ENCODE measurements at regions not wholly inside any gene's neighbourhood (a gene's known extent, or its start where the extent isn't known, plus 50 kb on each side); places are given as distances from the start of the nearest gene placed in this dataset.
"Not testable (repeated sequence)": the region's sequence is repeated elsewhere in the genome, so short reads cannot be mapped to it uniquely, and the experiment has no call there.

DNA sequence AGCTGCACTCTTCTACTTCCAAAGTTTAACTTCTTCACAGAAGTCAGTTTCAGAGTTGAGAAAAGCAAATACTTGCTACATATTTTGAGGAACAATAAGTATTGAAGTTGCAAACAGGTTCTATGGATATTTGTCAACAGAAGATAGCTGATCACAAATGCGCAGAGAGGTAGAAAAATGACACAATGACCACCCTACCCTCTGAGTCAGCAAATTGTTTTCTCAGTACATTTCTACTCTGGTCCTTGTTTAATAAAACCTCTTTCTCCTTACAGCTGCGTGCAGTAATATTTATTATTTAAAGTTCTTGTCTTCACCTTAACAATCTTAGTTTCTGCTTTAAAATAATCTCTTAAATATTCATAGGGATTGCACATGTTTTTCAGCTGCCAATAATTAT lies 855.1 kb upstream of the CTNND2 start:
- DNase-seq (ENCODE audit: low spot score): no peak

DNA sequence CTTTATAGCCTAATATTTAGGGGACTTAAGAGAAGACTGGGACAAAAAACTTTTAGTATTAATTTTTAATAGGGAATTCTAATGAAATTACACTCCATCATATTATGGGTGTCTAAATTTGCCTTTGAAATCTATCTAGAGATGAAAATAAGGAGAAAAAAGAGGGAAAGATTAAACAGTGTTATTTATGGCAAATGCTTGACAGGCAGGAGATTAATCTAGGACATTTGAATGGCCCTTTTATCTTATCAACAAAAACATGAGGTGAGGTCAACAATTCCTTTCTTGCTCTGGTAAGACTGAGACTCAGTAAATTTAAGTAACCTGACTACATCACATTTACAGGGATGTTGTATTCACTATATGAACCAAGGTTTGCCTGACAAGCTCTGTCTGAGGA lies 852.8 kb upstream of the CTNND2 start:
- DNase-seq (ENCODE audit: low spot score): no peak

DNA sequence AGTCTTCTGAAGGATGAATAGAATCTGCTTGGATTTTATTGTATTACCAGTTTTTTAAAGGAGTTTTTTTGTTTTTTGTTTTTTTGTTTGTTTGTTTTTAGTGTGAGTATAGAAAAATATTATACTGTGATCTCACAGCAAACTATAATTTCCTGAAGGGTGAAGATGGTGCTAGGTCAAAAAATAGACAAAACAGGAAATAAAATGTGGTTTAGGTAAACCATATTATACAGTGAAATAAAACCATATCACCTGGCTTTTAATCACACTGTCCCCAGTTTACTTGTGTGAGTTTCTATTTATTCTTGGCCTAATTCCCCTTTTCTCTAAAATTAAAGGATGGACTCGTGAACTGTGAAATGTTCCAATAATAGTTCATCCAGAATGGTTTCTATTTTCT lies 841.3 kb upstream of the CTNND2 start:
- no peak for DNase-seq (ENCODE audit: low spot score)

DNA sequence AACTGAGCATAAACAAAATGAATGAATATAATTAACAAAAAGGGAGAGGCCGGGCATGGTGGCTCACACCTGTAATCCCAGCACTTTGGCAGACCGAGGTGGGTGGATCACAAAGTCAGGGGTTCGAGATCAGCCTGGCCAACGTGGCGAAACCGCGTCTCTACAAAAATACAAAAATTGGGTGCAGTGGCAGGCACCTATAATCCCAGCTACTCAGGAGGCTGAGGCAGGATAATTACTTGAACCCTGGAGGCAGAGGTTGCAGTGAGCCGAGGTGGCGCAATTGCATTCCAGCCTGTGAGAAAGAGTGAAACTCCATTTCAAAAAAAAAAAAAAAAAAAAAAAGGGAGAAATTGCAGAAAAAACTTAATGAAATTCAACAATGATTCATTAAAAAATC lies 839.3 kb upstream of the CTNND2 start:
- DNase-seq (ENCODE audit: low spot score): no peak

DNA sequence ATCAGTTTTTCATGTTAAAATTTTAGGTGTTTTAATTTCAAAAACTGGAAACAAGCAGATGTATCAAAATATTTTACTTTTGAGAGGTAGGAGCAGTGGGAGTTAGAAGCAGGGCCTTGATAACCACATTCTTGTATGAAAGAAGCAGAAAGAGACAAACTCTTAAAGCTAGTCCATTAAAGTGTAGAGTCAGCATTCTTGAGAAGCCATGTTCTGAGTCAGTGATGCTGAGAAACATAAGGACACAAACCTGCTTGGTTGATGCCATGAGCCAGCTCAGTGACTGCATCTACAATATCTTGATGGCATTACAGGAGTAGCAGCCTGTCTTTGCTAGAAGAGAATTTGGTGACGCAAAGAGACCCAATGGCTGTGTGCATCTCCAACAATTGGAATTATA lies 826.1 kb upstream of the CTNND2 start:
- DNase-seq (ENCODE audit: low spot score): no peak

DNA sequence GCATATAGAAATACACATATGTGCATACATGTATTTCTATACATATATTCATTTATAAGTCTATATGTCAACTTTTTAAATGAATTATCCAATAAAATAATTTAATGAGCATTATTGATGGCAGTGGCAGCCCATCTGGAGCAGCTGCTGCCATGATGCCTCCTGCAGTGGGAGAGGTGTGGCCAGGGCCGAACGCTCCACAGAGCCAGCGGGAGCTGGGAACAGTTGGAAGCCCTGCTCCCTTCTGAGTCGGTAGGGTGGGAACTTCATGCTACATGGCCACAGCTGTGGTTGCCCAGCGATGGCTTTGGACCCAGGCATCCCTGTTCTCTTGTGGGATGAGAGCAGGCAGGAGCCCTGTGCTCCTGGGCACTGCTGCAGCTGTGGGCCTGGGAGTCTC lies 812.4 kb upstream of the CTNND2 start:
- DNase-seq (ENCODE audit: low spot score): no peak

DNA sequence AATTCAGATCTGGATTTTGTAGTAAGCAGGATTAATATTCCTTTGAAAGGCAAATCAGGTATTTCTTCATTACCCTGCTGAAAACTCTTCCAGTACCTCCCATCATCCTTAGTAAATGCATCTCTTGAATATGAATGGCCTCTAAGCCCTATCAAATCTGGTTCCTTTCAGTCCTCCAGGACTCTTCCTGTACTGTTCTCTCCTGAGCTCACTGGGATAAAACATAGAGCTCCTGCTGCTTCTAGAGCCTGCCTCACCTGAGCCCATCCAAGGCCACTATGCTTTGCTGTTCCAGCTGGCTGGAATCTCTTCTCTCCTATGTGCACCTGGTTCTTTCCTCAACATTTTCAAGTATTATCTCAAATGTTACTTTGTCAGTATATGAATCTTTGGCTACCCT lies 803.3 kb upstream of the CTNND2 start:
- DNase-seq (ENCODE audit: low spot score): no peak

DNA sequence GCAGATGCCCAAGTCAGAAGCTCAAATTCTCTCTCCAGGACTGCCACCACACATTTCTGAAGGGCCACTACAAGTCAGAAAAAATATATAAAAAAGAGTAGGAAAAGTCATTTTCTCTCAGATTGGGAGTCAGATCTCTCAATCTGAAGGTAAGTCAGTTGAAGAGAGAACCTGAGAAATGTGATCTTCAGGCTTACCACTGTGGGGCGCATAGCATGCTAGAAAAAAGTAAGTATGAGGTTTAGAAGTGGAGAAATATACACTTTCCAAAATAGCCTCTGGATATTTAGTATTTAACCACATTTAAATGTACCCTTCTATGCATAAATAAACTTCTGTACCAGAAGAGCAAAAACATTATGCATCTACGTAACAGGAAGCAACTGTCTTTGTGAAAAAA lies 800.7 kb upstream of the CTNND2 start:
- DNase-seq (ENCODE audit: low spot score): peak; percentile 12

DNA sequence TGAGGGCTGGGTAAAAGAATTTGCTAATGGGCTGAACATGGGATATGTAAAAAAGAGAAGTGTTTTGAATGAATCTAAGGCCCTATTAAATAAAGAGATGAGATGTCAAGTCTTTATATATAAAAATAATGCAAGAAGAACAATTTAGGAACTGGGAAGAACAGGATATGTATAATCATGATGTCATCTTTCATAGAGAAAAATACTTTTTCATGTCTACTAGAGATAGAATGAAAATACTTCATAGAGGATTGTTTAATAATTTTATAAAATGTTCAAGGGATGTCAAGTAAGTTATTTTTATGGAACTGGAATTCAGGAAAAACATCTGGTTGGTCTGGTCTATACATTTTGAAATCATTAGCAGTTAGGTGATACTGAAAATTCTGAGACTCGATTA lies 799.0 kb upstream of the CTNND2 start:
- no peak for DNase-seq (ENCODE audit: low spot score)

DNA sequence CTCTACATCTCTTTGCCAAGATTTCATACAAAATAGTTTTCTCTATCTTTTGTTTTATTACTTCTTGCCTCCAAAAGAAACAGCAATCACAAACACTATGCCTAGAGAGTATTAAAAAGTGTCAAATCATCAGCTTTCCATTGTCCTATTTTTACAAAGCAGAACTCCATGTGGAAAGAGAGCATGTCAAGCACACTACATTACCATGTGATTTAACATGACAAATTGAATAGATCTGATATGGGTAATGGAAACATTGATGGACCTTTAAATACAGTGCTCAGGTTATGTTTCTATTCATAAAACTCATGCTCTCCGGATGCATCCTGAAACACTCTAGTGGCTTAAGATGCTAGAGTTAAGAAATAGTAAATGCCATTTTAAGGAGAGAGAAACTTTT lies 791.4 kb upstream of the CTNND2 start:
- no peak for DNase-seq (ENCODE audit: low spot score)

DNA sequence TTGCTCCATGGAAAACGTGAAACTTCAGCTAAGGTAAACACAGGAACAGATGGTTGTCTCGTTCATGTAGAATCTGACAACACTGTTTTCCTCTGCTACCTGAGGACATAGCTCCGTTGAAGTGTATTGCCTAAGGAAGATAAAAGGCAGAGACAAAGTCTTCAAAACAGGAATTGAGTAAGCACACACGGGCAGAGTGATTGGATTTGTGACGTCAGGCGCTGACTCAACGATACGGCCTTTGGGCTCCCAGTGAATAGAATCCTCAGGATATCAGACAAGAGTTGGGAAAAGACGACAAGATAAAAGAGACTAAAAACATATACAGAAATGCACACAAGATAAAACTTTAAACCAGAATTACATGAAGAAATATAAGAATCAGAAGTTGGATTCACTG lies 787.1 kb upstream of the CTNND2 start:
- DNase-seq (ENCODE audit: low spot score): no peak

DNA sequence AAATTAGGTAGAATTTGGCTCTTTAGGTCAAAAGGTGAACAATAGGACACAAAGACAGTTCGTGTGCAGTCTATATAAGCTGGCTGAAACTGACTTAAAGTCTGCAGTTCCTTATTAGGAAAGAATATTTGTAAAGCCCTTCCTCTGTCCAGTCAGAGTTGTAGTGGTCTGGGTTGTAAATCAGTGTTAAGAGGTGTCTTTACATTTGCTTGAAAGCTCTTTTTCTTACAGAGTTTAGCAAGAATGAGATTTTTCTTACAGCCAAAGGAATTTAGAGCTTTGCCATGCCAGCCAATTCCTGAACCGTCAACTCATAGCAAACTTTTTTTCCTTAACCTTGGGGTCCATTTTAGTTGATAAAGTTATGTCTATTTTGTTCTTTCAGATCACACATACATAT lies 786.1 kb upstream of the CTNND2 start:
- no peak for DNase-seq (ENCODE audit: low spot score)

DNA sequence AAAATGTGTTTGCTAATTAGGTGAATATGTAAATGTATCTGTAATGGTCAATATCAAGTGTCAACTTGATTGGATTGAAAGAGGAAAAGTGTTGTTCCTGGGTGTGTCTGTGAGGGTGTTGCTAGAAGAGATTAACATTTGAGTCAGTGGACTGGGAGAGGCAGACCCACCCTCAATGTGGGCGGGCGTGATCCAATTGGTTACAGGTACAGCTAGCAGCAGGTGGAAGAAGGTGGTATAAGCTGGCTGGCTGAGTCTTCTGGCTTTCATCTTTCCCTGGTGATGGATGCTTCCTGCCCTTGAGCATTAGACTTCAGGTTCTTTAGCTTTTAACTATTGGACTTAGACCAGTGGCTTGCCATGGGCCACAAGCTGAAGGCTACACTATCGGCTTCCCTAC lies 779.0 kb upstream of the CTNND2 start:
- DNase-seq (ENCODE audit: low spot score): no peak

DNA sequence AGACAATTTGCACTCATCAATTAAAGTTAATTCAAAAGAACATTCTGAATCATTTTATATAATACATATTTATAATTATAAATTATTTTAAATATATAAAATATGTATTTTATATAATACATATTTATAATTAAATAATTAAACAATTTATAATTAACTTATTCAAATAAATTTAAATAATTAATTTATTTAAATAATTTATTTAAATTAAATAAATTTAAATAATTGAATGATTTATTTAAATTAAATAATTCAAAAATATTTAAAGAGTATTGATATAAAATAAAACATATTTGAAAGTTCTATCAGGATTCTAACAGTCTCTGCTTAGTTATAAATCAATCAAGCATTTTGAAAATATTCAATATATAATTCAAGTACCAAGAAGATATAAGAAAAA lies 775.5 kb upstream of the CTNND2 start:
- DNase-seq (ENCODE audit: low spot score): no peak

DNA sequence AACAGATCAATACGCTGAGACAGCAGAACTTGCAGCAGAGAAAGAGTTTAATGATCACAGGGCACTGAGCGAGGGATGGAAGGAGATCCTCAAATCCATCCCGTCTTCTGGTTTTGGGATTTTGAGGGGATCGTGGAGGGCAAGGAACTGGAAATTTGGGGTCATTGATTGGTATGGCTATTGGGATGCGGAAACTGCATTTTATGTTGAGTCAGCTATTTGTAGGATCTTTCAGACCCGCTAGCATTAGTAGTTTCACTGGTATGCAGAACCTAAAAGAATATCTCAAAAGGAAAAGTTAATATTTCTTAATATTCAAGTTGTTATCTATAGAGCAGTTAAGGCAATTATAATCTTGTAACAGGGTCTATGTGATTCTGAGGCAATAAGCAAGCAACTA lies 771.7 kb upstream of the CTNND2 start:
- no peak for DNase-seq (ENCODE audit: low spot score)

DNA sequence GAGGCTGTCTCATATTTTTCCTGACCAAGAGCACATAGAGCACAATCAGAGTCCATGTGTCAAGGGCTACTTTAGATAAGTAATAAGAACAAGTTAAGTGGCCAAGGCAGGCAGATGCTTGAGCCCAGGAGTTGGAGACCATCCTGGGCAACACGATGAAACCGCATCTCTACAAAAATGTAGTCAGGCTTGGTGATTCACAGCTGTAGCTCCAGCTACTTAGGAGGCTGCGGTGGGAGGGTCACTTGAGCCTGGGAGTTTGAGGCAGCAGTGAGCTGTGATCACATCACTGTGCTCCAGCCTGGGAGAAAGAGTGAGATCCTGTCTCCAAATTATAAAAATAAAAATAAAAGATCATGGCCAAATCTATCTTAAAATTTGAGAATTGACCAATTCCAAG lies 767.9 kb upstream of the CTNND2 start:
- DNase-seq (ENCODE audit: low spot score): no peak

DNA sequence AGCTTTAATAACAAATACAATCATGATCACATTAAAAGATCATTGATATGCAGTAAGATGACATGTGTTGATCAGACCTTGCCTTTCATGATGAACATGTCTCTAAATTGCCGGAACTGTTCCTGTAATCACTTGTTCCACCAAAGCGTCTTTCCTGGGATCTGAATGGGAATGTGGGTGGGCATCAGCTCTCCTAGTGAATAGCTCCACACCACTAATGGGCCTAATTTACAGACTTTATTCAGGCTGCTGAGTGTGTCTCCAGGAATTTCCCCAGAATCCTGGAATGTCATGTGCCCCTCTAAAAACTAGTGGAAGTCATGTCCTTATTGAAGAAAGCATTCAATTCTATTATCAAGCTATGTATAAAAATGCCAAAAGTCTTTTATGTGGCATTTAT lies 765.1 kb upstream of the CTNND2 start:
- no peak for DNase-seq (ENCODE audit: low spot score)

DNA sequence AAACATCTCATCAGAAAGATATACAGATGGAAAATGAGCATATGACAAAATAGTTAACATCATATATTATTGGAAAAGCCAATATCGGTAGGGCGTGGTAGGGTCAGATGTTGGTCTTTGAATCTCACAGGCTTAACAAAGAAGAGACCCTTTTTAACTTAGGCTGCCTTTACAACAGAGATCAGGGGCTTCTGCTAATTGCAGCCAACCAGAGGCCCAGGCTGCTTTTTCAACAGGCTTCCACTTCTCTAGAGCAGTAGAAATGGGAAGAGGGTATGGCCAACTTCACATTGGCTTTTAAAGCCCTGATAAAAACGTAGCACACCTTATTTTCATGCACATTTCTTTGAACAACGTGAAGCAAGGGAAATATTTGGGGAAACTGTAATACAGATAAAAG lies 764.3 kb upstream of the CTNND2 start:
- no peak for DNase-seq (ENCODE audit: low spot score)

DNA sequence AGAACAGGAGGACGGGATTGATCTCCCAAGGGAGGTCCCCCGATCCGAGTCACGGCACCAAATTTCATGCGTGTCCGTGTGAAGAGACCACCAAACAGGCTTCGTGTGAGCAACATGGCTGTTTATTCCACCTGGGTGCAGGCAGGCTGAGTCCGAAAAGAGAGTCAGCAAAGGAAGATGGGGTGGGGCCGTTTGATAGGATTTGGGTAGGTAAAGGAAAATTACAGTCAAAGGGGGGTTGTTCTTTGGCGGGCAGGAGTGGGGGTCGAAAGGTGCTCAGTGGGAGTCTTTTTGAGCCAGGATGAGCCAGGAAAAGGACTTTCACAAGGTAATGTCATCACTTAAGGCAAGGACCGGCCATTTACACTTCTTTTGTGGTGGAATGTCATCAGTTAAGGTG lies 763.6 kb upstream of the CTNND2 start:
- DNase-seq (ENCODE audit: low spot score): not testable (repeated sequence)

DNA sequence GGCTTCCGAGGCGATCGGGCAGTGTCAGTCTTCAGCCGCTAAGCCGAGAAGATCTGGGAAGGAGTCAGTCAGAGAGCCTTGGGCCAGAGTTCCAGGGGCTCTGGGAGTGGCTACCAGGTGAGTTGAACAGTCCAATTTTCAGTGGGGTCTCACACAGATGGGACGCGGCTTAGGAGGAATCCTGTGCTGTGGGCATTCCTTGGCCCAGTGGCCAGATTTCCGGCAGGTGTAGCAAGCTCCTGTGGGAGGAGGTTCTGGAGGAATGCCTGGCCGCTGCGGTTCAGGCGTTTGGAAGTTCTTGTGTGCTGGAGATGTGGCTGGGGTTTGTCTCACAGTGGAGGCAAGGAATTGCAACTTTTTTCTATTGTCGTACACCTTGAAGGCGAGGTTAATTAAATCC lies 761.5 kb upstream of the CTNND2 start:
- not testable (repeated sequence) for DNase-seq (ENCODE audit: low spot score)

DNA sequence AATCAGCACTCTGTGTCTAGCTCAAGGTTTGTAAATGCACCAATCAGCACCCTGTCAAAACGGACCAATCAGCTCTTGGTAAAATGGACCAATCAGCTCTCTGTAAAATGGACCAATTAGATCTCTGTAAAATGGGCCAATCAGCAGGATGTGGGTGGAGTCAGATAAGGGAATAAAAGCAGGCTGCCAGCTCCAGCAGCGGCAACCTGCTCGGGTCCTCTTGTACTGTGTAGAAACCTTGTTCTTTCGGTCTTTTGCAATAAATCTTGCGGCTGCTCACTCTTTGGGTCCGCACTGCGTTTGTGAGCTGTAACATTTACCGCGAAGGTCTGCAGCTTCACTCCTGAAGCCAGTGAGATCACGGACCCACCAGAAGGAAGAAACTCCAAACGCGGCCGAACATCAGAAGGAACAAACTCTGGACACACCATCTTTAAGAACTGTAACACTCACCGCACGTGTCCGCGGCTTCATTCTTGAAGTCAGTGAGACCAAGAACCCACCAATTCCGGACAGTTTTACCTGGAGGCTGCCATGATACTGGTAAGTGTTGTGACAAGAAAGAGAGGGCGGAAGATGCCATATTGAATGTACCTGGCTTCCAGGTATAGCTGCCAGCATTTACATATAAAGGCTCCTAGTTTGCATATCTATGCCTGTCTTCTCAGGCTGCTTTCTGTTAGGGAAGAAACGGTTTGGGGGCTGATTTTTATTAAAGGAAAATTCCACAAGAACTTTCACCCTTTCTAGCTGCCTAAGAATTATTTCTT lies 758.5 kb upstream of the CTNND2 start:
- no peak for DNase-seq (ENCODE audit: low spot score)

DNA sequence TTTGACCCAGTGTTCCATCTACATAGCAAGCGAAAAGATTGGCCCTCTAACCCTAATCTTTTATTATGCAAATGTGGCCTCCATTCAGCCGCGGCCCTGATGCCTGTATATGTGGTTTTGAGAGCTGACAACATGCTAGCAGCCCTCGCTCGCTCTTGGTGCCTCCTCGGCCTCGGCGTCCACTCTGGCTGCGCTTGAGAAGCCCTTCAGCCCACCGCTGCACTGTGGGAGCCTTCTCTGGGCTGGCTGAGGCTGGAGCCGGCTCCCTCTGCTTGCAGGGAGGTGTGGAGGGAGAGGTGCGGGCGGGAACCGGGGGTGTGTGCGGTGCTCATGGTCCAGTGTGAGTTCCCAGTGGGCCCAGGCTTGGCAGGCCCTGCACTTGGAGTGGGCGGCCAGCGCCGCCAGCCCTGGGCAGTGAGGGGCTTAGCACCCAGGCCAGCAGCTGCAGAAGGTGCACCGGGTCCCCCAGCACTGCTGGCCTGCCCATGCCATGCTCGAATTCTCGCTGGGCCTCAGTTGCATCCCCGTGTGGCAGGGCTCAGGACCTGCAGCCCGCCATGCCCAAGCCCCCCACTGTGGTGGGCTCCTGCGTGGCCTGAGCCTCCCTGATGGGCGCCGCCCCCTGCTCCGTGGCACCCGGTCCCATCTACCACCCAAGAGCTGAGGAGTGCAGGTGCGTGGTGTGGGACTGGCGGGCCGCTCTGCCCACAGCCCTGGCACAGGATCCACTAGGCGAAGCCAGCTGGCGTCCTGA lies 757.5 kb upstream of the CTNND2 start:
- DNase-seq (ENCODE audit: low spot score): no peak
